ENCODE measurements at regions not wholly inside any gene's neighbourhood (a gene's known extent, or its start where the extent isn't known, plus 50 kb on each side); places are given as distances from the start of the nearest gene placed in this dataset.

DNA sequence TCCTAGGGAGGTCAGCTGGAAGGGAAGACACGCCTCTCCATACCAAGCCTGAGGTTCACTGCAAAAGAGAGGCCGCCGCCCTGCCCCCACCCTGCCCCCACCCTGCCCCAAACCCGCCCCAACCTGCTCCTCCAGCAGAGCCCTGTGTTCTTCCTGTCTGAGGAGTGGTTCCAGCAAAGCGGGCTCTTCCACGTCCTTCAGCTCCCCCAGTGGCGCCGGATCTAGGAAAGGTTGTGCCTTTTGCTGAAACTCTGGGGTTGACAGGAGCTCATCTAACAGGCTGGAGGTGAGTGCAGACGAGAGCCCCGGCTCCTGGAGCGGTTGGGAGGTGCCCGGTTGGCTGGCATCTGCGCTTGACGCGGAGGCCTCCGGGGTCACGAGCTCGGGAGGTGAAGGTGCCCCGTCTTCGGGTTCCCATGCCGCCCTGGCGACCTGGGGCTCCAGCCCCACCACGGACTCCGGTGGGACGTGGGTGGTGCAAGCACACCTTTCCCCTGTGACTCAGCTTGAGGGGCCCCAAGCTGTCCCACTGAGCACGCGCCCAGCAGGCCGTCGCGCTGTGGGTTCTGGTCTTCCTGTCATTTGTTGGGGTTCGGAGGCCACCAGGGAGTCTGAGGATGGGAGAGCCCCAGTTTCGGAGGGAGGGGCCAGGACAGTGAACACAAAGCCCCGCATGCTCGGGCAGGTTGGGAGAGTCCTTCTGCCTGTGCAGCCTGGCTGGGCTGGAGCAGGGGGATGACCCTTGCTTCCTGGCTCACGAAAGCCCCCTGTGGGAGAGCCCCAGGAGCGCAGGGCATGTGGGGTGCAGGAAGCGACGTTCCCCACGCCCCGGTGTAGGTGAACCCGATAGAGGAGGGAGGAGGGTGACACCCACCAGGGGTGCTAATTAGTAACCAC lies 1467.1 kb downstream of the FOXD4L5 start:
- TF ChIP-seq, protein P1, sequence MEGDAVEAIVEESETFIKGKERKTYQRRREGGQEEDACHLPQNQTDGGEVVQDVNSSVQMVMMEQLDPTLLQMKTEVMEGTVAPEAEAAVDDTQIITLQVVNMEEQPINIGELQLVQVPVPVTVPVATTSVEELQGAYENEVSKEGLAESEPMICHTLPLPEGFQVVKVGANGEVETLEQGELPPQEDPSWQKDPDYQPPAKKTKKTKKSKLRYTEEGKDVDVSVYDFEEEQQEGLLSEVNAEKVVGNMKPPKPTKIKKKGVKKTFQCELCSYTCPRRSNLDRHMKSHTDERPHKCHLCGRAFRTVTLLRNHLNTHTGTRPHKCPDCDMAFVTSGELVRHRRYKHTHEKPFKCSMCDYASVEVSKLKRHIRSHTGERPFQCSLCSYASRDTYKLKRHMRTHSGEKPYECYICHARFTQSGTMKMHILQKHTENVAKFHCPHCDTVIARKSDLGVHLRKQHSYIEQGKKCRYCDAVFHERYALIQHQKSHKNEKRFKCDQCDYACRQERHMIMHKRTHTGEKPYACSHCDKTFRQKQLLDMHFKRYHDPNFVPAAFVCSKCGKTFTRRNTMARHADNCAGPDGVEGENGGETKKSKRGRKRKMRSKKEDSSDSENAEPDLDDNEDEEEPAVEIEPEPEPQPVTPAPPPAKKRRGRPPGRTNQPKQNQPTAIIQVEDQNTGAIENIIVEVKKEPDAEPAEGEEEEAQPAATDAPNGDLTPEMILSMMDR (IDR thresholded peaks at IDR 0.05; ENCODE audit: low read length) = no peak
- TF ChIP-seq EZH2 (IDR thresholded peaks at IDR 0.05; ENCODE audit: borderline replicate concordance, low read length) = no peak
